ENCODE measurements at regions not wholly inside any gene's neighbourhood (a gene's known extent, or its start where the extent isn't known, plus 50 kb on each side); places are given as distances from the start of the nearest gene placed in this dataset.
"Not testable (repeated sequence)": the region's sequence is repeated elsewhere in the genome, so short reads cannot be mapped to it uniquely, and the experiment has no call there.

DNA sequence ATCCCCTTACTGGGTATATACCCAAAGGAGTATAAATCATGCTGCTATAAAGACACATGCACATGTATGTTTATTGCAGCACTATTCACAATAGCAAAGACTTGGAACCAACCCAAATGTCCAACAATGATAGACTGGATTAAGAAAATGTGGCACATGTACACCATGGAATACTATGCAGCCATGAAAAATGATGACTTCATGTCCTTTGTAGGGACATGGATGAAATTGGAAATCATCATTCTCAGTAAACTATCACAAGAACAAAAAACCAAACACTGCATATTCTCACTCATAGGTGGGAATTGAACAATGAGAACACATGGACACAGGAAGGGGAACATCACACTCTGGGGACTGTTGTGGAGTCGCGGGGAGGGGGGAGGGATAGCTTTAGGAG is 161.7 kb upstream of the PHACTR1 start:
- DNase-seq: not testable (repeated sequence)

DNA sequence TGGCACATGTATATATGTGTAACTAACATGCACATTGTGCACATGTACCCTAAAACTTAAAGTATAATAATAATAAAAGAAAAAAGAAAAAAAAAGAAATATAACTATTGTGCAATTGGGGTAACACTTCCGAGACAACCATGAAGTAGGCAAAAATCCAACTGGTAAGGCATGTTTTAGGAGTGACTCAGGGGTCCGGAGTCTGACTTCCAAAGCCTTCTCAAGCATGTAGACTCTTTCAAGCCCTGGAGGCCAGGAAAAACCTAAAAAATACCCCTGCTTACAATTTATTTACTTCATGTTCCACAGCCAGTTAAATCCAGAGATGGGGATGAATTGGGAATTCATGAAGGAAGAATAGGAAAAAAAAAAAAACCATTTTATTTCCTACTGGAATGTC is 161.3 kb upstream of the PHACTR1 start:
- no peak for DNase-seq

DNA sequence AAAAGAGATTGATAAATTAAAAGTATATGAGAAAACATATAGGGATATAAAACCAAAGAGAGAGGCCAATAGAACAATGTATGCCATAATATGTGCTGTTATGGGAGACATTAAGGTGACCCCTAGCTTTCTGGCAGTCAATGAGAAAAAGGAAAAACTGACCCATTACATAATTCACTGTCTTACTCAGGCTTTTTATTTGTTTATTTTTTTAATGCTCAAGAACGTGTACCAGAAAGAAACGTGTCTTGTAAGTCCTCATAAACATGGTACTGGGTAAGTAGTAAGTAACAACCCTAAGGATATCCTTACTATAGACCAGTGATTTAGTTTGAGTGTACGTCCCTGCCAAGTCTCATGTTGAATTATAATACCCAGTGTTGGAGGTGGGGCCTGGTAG is 160.8 kb upstream of the PHACTR1 start:
- DNase-seq: no peak

DNA sequence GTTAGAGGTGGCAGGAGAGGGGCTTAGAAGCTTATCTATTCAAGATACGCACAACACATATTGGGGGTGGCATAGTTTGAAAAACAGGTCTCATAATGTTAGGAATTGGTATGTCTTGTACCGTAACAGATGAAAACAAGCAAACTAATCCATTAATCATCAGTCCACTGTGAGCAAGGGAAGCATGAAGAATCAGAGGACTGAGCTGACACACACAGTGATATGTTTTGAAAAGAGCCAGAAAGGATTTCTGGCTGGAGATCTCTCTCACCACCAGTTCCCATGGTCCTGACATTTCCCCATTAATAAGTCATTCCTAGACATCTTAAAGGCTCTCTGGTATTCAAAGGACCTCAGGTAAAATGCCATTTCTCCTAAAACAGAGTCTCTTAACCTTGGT is 158.8 kb upstream of the PHACTR1 start:
- DNase-seq: no peak

DNA sequence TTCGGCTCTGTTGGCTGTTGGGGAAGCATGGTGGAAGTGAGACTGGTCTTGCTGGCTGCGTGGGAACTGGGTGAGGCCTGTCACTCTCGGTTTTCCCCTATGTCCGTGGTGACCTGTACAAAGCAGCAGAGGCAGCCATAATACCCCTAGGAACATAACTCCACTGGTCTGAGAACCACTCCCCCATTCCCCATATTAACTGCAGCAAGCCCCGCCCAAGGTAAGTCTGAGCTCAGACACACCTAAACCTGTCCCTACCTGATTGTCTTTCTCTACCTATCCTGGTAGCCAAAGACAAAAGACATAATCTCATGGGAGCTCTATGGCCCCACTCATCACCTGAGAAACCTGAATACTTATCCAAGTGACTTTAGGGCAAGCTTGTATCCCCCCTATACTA is 156.3 kb upstream of the PHACTR1 start:
- DNase-seq: no peak

DNA sequence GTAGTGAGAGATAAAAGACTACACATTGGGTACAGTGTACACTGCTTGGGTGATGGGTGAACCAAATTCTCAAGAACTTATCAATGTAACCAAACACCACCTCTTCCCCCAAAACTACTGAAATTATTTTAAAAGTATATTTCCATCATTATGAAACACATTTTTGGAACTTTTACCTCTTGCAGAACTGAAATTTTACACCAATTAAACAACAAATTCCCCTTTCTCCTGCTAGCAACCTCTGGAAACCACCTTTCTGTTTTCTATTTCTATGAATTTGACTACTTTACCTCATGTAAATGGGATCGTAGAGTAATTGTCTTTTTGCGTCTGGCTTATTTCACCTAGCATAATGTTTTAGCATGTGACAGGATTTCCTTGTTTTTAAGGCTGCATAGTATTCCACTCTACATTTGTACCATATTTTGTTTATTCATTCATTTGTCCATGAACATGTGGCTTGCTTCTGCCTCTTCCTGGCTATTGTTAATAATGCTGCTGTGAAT is 149.9 kb upstream of the PHACTR1 start:
- no peak for DNase-seq

DNA sequence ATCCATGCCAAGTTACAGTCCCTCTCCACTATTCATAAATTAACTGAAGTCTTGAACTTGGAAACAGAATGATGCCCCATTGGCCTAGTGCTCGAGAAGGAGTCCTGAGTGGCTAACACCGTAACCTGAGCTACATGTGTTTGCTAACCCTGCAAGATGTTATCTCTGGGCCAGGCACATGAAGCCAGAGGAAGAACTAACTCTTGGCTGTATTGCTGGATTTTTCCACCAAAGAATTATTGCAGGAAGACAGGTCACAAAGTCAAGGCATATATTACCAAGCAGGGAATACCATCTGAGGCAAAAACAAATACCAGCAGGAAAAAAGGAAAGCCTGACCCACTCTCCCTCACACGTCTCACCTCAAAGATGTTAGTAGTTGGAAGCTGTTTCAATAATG is 148.9 kb upstream of the PHACTR1 start:
- DNase-seq: no peak

DNA sequence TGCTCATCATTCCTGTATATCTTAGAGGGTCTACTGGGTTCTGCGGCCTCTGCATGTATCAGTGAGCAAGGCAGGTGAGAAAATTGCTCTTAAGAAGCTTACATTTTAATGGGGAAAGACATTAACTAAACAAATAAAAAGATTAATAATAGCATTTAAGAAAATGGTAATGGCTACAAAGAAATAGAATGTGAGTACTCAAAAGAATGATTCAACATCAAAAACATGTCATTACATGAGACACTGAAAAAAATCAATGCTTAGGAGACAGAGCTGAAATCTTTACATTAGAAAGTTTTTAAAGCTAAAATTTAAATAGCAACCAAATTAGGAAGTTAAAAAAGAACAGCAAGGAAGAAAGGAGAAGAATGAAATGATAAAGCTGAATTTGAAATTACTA is 146.9 kb upstream of the PHACTR1 start:
- DNase-seq: no peak

DNA sequence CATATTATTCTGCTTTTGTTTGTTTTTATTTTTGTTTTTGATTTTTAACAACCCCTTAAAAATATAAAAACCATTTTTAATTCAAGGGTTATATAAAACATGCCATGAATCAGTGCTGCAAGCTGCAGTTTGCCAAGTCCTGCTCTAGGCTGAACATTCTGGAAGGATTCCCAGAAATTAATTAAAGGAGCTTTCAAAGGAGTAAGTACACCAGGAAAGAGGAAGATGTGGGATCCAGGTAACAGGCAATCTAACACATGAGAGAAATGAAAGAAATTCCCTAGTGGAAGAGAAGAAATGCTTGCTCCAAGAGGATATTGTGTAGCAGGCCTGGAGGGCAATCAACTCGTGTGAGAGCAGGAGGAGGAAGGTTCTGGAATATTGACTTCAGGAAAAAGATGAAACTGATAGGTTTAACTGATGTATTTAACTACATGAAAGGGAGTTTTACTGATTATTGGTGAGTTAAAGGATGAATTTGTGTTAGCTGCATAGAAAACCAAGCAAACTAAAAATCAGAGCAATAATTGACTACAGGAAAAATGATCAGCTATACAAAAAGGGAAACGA is 146.0 kb upstream of the PHACTR1 start:
- no peak for DNase-seq

DNA sequence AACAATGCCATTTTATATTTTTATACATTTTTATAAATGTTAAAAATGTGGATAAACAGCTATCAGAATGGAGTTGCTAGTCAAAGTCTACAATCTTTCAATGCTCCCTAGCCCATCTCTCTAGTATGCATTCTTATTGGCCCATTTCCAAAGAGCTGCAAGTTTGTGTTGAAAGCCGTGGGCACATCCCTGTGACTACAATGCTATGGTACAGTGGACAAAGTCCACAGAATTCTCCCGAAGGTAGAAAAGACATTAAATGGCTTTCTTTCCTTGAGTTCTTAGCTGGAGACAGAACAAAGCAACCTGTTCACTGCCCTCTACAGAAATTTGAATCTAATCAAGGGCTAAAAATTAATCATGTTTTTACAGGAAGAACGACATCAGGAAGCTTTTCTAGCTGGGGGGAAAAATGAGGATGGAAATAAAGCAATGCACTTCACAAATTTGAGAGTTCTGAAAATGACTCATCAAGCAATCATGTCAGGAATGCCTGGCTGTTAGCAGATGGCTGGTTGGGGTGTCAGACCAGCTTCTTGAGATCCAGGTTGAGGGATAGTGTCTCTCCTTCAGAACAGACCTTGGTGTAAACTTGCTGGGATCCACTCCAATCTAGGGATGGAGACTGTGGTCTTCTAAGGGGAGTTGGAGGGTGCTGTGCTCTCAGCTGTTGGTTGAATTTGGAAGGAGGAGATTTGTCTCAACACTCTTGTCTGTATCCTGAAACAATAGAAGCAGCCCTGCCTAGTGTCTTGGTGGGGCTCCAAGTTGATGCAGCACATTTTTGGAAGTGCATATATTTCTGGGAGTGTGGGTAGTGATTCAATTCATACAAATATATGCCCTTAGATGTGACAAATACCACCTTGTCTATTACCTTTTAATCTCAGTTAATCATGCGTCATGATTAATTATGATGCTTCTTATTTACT is 143.4 kb upstream of the PHACTR1 start:
- DNase-seq: no peak

DNA sequence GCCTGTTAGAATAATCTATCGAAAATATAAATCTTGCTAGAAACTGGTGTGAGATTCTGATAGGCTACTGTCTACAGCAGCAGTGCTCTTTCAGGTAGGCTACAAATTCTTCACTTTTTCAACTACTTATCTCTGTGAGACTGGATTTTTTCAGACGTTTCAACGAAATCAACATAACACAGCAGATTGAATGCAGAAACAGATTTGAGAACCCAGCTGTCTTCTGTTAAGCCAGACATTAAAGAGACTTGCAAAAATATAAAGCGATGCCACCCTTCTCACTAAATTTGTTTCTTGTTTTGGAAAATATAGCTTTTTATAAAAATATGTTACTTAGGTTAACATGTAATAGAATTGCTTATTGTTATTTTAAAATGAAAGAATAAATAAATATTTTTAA is 140.6 kb upstream of the PHACTR1 start:
- DNase-seq: no peak

DNA sequence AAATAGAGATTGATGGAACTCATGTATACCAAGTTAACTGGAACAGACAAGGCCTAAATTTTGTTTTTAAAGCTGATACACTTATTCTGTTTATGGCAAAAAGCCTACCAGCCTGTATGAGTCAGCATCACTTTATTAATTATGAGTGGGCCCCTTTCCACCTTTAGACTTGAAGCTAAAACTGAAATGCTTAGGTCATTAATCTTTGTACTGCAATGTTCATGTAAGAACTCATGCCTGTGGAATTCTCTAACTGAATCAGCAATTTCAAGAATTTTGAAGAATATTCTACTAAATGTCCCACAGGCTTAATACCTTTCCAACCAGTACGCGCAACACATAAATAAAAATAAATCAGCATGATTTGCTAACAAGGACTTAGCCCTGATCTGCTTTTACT is 140.2 kb upstream of the PHACTR1 start:
- DNase-seq: no peak

DNA sequence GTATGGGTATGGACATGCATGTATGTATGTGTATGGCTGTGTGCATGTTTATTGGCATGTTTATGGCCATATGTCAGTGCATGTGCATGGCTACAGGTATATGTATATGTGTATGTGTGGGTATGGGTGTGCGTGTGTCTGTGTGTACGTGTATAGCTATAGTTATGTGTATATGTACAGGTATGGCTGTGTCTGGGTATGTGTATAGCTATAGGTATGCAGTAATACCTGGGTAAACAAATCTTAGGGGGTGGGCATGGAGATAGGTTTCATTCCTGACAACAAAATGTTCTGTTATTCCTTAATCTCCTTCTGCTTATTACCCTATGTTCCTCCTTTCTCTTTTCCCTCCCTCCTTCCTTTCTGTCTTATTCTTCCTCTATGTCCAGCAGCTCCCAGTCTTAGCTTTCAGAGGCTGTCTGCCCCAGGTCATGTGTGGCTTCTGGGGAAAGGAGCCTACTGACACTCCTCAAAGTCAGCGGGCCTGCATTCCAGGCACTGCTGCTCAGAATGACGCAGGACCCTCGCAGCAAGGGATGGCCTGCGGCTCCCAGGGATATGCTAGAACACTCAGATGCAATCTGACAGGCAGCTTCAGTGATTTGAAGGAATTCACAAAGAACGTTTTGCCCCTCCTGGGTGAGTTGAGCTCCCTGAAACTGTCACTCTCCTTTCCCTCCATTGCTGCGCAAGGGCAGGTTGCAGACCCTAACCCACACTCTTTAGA is 139.3 kb upstream of the PHACTR1 start:
- DNase-seq: no peak

DNA sequence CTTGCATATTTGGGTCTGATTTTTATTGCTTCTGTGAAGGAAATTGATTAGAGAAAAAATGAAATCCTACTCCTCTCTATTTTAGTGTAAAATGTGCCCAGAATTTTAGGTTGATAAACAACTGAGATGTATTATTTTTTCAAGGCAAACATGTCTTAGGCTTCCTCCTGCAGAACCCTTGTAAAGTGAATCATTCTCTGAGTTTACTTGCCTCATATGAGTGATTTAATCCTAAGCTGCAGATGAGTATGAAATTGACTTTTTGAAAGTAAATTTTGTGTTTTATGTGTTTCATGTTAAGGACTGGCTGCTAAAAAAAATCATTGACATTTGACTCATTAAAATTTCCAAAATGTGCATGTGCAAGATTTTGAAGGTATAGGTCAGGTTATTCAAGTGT is 138.5 kb upstream of the PHACTR1 start:
- no peak for DNase-seq

DNA sequence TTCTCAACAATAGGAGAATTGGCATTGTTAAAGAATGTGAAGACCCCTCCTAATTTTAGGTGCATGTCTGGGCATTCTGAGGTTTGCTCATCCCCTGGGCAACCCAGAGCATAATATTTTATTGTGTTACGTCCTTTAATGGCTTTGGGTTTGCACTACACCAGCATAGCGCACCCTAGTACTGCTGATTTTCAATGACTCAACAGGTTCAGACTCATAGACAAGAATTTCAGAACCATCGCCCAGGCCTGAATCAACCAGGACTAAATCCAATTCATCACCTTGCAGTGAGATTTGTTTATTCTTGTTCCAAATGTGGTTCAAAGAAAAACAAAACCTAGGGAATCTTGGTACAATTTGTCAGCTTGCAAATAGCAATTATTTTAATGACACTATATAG is 137.8 kb upstream of the PHACTR1 start:
- DNase-seq: no peak

DNA sequence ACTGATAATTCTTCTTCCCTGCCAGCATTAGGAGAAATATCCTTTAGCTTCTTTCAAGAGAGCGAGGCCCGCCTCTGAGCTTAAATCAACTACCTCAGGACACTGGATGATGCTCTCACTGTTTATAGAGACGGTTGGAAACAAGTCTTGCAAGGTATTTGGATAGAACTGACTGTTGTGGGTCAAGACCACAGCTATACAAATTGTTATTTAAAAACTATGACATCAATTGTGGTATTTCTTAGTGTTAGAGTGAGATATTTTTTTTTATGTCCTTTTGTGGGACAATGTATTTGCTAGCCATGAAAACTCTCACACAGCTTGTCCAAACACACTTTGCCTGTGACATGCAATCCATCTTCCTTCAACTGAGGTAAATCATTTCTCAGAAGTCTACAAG is 136.3 kb upstream of the PHACTR1 start:
- no peak for DNase-seq

DNA sequence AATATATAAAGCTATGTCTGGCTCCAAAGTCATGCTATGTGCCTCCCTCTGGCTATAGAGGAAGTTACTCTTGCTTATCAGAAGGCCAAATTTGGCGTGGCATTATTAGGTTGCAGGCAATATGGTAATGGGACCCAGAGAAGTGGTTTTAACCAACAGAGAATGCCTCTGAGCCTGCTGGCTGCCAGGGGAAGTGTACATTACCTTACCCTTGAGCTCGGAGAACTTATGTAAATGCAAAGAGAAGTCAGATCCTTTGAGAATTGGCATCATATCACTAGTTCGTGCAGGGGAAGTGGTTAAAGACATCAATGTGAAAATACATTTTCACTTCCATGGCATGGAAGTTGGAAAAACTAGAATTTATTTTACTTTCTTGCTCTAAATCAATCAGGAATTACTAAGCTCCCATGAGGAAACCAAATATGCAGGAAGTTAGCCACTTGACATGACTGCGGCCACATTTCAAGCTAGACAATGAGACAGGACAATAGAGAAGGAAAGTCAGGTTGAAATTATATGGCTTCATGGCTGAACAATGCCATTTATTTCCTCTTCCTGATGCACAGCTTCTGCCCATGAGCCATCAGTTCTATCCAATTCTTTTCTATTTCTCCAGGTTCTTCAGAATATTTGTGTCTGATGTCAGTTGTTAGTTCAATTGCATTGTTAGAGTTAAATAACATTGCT is 134.0 kb upstream of the PHACTR1 start:
- no peak for DNase-seq

DNA sequence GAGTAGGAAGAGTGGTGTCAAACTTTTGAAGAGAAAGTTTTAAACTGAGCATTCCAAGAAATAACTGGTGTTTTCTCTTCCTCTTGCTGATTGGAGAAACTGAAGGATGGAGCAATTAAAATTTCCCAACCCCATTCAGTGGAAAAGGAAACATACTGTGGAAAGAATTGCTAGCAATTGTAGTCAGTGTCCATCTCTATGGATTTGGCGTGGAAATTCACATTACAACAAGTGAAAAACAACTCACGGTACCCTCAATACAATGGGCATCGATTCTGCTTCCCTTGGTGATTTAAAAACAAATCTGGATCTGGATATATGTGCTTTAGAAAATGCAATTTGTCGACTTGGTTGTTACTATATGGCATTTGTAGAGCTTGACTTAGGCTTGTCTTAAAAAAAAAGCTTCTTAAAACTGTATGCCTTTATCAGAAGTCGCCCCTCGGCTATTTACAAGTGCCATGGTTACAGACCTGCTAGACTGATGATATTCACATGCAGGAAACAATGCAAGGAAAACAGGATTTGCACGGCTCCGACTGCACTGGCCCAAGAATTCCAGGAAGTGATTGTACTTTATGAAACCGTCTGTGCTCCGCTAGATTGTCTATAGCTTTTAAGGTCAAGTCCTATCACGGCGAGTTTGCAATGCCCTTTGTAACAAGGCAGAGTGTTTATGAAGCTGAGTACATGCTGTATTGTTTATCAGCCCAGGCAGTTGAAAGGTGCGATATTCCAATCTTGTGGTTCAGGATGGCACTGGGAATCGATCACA is 131.7 kb upstream of the PHACTR1 start:
- no peak for DNase-seq

DNA sequence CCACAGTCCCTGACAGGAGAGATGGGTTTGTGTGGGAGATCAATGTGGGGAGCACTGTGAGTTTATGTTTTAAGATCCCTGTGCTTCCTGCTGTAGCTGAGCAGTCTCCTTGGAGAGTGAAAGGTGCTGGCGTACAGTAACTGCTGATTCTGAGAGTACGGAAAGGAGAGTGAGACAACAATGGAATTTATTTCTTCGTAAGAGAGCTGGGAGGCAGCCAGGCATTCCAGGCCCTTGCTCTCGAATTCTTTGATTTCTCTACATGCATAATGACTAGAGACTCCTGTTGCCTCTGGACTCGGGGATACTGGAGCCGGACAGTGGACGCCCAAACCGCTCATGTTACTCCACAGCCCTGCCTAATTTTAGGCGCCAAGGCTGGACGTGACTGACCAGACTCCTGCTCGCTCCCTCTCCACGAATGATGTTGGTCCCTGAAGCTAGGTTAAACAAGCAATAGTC is 131.0 kb upstream of the PHACTR1 start:
- no peak for DNase-seq

DNA sequence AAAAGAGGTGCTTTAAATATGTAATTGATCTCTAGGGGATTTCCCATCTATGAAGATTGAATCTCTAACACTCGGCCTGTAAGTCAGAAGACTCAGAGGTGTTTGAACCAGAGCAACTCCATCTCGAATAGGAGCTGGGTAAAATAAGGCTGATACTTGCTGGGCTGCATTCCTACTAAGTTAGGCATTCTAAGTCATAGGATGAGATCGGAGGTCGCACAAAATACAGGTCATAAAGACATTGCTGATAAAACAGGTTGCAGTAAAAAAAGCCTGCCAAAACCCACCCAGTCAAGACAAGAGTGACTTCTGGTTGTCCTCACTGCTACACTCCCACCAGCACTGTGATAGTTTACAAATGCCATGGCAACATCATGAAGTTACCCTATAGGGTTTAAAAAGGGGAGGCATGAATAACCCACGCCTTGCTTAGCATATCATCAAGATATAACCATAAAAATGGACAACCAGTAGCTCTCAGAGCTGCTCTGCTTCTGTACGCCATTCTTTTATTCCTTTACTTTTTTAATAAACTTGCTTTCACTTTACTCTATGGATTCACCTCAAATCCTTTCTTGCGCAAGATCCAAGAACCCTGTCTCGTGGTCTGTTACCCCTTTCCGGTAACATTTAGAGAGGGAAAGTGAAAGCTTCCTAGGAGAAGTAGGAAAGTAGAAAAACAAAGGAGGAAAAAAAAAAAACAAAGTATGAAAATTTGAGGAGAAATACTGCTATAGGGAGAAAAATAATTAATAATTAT is 129.7 kb upstream of the PHACTR1 start:
- DNase-seq: no peak

DNA sequence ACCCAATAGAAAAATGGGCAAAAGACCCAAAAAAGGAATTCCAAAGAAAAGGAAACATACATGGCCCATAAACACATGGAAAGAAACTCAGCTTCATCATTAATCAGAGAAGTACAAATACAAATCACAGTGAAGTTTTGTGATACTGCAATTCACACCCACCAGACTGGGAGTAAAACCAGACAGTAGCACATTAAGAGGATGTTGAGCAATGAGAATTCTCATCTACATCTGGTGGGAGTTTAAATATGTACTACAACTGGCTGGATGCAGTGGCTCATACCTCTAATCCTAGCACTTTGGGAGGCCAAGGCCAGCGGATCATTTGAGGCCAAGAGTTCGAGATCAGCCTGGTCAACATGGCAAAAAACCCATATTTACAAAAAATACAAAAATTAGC is 125.7 kb upstream of the PHACTR1 start:
- no peak for DNase-seq

DNA sequence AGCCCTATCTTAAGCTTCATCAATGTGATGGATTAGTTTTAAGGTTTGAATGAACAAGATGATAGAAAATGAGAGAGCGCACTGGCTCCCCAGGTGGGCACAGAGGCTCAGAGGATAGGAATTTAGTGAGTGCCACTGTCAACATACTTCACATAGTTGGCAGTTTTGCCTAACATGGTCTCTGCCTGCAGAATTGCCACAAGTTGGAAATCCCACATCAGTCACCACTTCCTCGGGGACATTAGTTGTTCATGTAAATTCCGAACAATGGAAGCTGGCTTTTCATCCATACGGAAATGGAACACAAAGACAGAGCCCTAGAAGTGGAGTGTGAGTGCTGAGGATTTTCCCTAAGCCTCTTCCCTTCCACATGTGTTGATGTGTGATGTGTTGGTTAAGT is 123.9 kb upstream of the PHACTR1 start:
- no peak for DNase-seq
